ENCODE measurements at regions not wholly inside any gene's neighbourhood (a gene's known extent, or its start where the extent isn't known, plus 50 kb on each side); places are given as distances from the start of the nearest gene placed in this dataset.
"Not testable (repeated sequence)": the region's sequence is repeated elsewhere in the genome, so short reads cannot be mapped to it uniquely, and the experiment has no call there.

DNA sequence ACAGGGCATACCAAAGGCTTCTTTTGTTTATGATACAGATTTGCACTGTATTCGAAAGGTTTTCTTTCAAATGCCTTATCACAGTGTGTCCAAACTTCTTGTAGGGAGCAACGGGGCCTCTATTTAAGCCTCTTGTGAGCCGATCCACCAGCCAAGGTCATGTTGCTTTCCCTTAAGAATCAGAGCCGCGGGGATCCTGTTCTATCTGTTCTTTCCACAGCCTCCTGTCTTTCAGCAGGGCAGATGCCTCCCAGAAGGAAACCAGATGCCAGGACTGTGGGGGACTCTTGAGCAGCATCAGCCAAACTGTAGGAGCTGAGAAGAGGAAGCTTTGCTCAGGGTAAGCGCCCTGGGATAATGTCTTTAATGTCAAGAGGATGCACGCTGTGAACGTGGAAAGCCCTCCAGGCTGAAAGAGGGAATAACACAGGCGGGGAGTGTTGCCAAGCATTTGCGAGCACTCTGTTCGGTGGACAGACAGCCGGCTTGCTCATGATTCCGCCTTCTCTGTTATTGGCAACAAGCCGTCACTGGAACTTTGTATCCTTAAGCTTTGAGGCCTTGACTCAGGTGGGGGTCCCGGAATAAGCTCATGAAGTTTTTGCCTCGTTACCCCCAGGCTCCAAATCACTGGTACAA, 279.8 kb upstream of the FRG1 start:
- H3K4me1 Mint-ChIP-seq, result peaks cover 2% of the 10 kb centered on the region
- no peak for DNase-seq
- H3K36me3 Mint-ChIP-seq (ENCODE audit: low read depth), result no peaks in the 10 kb centered on the region
- no peaks in the 10 kb centered on the region for H3K9me3 Mint-ChIP-seq
- intact Hi-C loops (cut with micrococcal nuclease), result no loop called here
- no peaks in the 10 kb centered on the region for H3K27me3 Mint-ChIP-seq
- no peak overlapping the region for H3K4me3 Mint-ChIP-seq
- H3K27ac Mint-ChIP-seq, result no peak overlapping the region

DNA sequence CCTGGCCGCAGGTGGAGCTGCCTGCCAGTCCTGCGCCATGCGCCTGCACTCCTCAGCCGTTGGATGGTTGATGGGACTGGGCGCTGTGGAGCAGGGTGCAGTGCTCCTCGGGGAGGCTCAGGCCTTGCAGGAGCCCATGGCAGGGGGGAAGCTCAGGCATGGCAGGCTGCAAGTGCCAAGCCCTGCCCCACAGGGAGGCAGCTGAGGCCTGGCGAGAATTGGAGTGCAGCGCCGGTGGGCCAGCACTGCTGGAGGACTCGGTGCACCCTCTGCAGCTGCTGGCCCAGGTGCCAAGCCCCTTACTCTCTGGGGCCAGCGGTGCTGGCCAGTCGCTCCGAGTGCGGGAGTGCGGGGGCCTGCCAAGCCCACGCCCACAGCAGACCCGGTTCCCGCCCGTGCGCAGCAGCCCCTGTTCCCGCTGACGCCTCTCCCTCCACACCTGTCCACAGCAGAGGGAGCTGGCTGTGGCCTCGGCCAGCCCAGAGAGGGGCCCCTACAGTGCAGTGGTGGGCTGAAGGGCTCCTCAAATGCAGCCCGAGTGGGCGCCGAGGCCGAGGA, 275.9 kb upstream of the FRG1 start:
- Mint-ChIP-seq H3K27ac (no peak overlapping the region), H3K4me1 (no peaks in the 10 kb centered on the region), H3K36me3 (ENCODE audit: low read depth) (no peaks in the 10 kb centered on the region), H3K4me3 (no peak overlapping the region), H3K27me3 (no peaks in the 10 kb centered on the region), H3K9me3 (no peaks in the 10 kb centered on the region)
- DNase-seq, result no peak
- intact Hi-C loops (cut with micrococcal nuclease), result no loop called here

DNA sequence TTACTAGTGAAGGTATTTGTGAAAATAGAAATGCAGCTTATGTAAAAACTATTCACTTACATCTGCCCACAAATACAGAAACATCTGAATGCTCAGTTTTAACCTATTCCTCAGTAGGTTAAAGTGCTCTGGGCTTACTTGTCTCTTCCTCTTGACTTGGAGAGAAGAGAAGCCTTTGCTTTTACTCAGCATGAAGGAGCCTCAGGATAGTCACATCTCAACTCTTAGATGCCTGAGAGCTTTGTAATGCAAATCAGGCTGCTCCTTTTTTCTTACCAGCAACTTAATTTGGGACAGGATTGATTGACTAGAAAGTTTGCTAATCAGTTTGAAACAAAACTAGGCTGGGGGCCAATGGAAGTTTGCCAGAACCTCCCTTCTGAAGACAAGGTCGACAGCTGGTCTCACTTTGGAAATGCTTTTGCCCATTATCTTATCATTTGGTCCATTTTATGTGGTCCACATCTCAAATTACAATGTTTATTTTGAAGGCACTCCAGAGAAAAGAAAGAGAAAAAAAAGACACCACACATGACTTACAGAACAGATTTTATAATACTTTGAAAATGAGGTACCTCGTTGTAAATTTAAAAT, 274.9 kb upstream of the FRG1 start:
- H3K9me3 Mint-ChIP-seq; H3K4me3 Mint-ChIP-seq; intact Hi-C loops (cut with micrococcal nuclease); H3K27me3 Mint-ChIP-seq; H3K27ac Mint-ChIP-seq; H3K36me3 Mint-ChIP-seq (ENCODE audit: low read depth); DNase-seq; H3K4me1 Mint-ChIP-seq: not testable (repeated sequence)

DNA sequence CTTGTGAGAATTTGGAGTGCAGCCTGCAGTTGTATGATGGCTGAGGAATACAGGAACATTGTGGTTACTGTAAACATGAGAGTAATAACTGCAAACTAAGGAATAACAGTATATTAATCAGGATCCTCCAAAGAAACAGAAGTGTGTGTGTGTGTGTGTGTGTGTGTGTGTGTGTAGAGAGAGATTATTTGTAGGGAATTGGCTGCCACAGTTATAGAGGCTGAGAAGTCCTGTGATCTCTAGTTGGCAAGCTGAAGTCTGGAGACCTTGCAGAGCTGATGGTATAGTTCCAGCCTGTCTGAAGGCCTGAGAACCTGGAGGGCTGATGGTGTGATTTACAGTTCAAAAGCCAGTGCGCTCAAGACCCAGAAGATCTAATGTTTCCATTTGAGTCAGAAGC, 273.3 kb upstream of the FRG1 start:
- intact Hi-C loops (cut with micrococcal nuclease); H3K36me3 Mint-ChIP-seq (ENCODE audit: low read depth); H3K9me3 Mint-ChIP-seq; H3K27me3 Mint-ChIP-seq; H3K4me1 Mint-ChIP-seq; H3K27ac Mint-ChIP-seq; H3K4me3 Mint-ChIP-seq; DNase-seq: not testable (repeated sequence)

DNA sequence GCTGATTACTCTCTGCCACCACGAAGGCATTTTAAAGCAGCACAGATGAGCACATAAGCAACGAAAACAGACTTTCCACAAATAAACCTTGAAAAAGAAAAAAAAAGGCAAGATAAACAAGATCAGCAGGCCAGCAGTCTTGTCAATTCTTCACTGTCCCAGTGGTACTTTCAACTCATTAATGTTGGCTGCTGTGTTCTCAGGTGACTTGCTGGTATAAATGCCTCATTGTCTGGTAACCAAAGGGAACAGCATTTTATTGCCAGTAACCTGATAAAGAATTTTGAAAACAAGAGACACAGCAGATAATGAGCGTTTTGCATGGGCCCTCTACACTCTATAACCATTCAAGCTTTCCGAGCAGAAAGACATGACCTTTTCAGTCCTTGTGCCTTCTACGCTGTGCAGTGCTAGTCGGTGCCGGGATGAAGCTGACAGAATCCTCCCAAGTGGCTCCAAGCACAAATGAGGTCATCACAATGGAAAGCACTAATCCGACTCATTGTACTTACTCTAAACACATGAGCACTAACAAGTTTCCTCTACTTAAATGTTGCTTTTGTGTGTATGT, 242.9 kb upstream of the FRG1 start:
- H3K27ac Mint-ChIP-seq; intact Hi-C loops (cut with micrococcal nuclease); H3K36me3 Mint-ChIP-seq (ENCODE audit: low read depth); H3K9me3 Mint-ChIP-seq; H3K4me3 Mint-ChIP-seq; H3K27me3 Mint-ChIP-seq; H3K4me1 Mint-ChIP-seq; DNase-seq: not testable (repeated sequence)

DNA sequence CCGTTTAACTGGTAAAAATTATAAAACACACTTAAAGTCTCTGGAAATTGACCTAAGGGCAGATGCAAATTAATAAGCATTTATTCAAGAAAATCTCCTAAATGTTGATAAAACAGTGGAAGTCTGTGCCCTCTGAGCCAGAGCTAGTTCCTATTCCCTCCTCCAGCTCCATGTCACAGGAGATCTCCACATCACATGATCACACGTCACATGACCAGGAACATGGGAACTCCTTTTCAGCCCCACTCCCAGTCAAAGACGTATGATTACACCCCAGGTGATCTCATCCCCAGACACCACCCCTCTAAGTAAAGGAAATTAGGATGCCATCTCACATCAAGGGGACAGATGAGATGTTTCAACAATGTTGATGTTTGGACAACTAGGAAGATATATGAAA, 237.7 kb upstream of the FRG1 start:
- H3K4me3 Mint-ChIP-seq; DNase-seq; H3K9me3 Mint-ChIP-seq; H3K27me3 Mint-ChIP-seq; intact Hi-C loops (cut with micrococcal nuclease); H3K4me1 Mint-ChIP-seq; H3K27ac Mint-ChIP-seq; H3K36me3 Mint-ChIP-seq (ENCODE audit: low read depth): not testable (repeated sequence)

DNA sequence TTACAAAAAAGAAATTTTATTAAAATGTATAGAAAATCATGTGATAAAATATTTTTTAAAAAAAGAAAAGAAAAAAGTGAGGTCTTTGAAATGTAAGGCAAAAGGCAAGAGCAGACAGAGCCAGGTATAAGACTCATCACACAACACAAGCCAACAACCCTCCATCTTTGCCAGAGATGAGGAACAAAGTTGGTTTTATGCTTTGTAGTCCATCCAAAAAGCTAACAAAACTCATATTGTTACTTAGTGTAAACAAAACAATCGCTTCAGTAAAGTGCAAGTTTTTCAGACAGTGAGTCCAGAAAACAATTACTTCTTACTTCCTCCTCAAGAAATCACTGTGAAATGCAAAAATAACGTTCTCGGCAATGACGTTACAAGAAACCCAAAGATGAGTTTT, 233.9 kb upstream of the FRG1 start:
- H3K27me3 Mint-ChIP-seq; H3K36me3 Mint-ChIP-seq (ENCODE audit: low read depth); H3K4me3 Mint-ChIP-seq; H3K9me3 Mint-ChIP-seq; H3K4me1 Mint-ChIP-seq; H3K27ac Mint-ChIP-seq; intact Hi-C loops (cut with micrococcal nuclease); DNase-seq: not testable (repeated sequence)

DNA sequence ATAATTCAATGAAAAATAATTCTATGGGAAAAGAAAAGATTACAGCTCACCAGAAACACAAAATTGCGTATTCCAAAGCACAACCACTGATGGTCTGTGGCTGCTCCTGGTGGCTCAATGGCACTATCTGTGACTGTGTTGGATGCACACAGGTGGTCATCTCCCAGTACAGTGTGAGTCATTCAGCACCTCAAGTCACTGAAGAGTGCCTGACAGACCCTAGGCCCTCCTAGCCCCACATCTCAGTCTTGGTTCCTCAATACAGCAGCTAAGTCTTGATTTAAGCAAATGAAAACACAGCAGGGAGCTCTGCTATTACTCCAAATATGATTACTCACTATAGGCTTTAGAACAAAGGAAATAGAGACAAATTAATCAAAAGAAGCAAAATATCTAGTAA, 233.4 kb upstream of the FRG1 start:
- DNase-seq; H3K4me1 Mint-ChIP-seq; intact Hi-C loops (cut with micrococcal nuclease); H3K4me3 Mint-ChIP-seq; H3K9me3 Mint-ChIP-seq; H3K27me3 Mint-ChIP-seq; H3K36me3 Mint-ChIP-seq (ENCODE audit: low read depth); H3K27ac Mint-ChIP-seq: not testable (repeated sequence)

DNA sequence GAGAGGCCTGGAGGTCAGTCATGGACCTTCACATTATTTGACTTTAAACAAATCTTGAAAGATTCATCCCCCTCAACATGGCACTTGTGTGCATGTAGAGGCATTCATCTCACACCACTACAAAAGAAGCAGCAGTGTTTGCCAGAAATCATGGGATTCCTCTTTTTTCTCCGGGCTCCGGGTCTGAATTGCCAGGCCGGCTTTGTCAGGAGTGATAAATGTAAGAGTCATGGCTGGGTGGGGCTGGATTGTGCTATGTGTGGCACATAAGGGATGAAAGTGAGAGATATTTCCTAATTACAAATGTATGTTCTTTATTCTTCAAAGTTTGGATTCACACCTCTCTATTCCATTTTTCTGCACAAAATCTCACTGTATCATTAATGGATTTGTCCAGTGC, 228.7 kb upstream of the FRG1 start:
- H3K4me3 Mint-ChIP-seq; DNase-seq; H3K36me3 Mint-ChIP-seq (ENCODE audit: low read depth); H3K27me3 Mint-ChIP-seq; intact Hi-C loops (cut with micrococcal nuclease); H3K27ac Mint-ChIP-seq; H3K9me3 Mint-ChIP-seq; H3K4me1 Mint-ChIP-seq: not testable (repeated sequence)

DNA sequence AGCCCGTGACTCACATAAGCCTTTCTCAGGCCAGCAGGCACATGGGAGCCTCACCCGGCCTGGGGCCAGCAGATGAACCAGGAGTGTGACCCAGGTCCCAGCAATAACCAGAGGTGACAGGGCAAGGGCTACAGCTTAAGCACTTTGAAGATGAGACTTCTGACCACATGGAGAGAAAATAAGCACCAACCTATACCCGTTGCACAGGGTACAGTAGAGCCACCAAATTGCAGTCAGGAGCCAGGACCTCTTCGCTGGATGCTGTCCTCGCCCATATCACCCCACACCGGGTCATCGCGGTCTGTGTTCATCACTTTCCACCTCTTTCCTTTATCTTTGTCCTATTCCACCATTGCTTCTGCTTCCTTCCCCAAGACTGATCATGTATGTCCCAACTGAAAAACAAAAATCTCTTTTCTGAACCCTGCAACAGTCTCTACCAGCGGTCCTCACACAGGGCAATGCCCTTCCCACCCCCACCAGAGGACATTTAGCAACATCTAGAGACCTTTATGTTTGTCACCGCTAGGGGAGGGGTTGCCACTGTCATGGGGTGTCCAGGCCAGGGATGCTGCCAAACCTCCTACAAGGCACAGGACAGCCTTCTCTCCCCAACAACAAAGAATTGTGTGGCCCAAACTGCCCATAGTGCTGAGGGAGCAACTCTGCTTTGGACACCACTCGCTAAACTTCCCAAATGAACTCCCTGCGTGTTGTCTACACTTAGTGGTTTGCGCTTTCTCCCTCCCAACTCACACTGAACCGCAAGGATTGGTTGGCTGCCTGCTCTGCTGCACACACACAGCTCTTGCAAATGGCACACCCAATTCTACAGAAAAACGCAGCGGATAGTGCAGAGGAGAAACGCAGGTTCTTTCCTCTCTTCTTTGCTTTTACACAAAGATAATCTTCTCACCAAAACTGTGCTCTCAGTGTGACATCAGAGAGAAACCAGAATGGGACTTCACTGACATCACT, 219.4 kb upstream of the FRG1 start:
- H3K9me3 Mint-ChIP-seq; H3K36me3 Mint-ChIP-seq (ENCODE audit: low read depth); H3K4me1 Mint-ChIP-seq; DNase-seq; H3K27ac Mint-ChIP-seq; H3K27me3 Mint-ChIP-seq; intact Hi-C loops (cut with micrococcal nuclease); H3K4me3 Mint-ChIP-seq: not testable (repeated sequence)

DNA sequence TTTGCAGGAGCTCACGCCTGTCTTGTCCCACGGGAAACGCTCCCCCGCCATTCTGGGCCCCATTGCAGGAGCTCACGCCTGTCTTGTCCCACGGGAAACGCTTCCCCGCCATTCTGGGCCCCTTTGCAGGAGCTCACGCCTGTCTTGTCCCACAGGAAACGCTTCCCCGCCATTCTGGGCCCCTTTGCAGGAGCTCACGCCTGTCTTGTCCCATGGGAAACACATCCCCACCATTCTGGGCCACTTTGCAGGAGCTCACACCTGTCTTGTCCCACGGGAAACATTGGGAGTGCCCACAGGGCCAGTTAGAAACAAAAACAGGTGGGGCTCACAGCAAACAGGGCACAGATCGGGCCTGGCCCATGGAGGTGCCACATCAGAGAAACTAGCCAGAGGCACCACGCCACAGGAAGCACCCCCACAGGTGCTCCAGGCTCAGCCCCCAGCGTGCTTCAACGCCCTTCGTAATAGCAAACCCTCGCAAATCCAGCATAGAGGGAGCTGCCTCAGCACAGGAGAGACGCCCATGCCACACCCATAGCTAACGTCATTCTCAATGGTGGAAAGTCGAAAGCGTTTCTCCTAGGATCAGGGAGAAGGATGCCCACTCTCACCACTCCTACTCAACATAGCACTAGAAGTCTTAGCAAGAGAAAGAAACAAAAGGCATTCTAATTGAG, 218.2 kb upstream of the FRG1 start:
- not testable (repeated sequence) for H3K27ac Mint-ChIP-seq, H3K4me3 Mint-ChIP-seq, H3K9me3 Mint-ChIP-seq

DNA sequence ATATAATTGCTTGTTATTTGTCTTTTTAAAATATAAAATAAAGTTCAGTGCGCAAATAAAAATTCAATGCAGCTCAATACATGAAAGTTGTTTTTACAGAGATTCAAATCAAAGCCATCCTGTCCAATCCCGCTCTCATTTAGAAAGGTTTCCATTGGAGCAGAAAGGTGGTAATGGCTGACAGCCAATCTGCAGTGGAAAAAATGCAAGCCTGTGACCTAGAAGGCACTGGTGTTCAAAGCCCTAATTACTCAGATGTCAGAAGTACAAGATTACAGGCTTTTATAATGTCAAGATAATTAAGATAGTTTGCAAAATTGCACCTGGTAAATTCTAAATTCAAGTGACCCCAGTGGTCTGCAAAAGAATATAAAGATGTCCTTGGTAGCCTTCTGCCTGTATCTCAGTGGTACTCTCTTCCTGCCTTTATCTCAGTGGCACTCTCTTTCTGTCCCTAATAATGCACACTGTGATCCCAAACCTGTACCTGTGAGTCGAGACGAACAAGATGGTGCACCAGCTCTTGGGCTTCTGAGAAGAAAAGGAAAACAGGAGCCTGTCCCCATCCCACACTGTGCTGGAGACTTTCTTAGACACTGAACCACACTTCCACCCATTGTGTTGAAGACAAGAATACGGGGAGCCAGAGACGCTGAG, 212.6 kb upstream of the FRG1 start:
- H3K27me3 Mint-ChIP-seq; H3K36me3 Mint-ChIP-seq (ENCODE audit: low read depth); H3K4me3 Mint-ChIP-seq; H3K27ac Mint-ChIP-seq; H3K4me1 Mint-ChIP-seq; DNase-seq; intact Hi-C loops (cut with micrococcal nuclease); H3K9me3 Mint-ChIP-seq: not testable (repeated sequence)

More for the DNA sequence above, 218.2 kb upstream of the FRG1 start:
- H3K4me1 Mint-ChIP-seq; H3K27me3 Mint-ChIP-seq; H3K36me3 Mint-ChIP-seq (ENCODE audit: low read depth); DNase-seq; intact Hi-C loops (cut with micrococcal nuclease): not testable (repeated sequence)

DNA sequence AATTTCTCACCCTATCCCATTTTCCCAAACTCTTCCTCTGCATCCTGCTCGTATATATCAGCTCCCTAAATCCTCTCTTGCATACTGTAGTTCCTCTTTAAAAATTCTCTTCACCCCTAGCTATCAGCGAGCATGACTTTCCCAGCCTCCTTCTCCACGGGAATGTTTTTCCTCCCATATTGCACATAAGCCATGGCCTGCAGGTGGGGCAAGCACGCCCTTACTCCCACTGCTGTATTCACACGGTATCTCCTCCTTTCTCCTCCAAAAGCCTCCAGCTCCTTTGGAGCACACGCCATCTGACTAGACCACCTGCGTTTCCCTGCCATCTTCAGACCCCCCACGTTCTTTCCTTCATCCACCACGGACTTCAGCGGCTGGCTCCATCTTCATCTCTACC, 208.7 kb upstream of the FRG1 start:
- H3K4me3 Mint-ChIP-seq; H3K36me3 Mint-ChIP-seq (ENCODE audit: low read depth); H3K27ac Mint-ChIP-seq; H3K9me3 Mint-ChIP-seq; H3K27me3 Mint-ChIP-seq; DNase-seq; H3K4me1 Mint-ChIP-seq; intact Hi-C loops (cut with micrococcal nuclease): not testable (repeated sequence)

Data from activated CD4-positive, alpha-beta T cell treated with anti-CD3 and anti-CD28 coated beads, Interleukin-2, amount 10 ng/mL, durations not matched to agents 24 days and 14 days (primary cell).